8988T (cell line): ENCODE measurements at regions not wholly inside any gene's neighbourhood (a gene's known extent, or its start where the extent isn't known, plus 50 kb on each side); places are given as distances from the start of the nearest gene placed in this dataset.

Experiments
- DNase-seq: peaks from one replicate; pipeline ENCODE4 v3.0.0; 2011

DNA sequence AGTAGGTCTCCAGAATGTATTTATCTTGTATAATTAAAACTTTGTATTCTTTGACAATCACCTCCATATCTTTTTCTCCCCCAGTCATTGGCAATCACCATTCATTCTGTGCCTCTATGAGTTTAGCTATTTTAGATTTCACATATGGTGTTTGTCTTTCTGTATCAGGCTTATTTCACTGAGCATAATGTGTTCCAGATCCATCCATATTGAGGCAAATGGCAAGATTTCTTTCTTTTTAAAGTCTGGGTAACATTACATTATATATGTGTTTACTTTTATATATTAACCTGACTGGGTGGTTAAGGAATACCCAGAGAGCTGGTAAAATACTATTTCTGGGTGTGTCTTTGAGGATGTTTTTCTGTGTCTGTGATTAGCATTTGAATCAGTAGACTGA, 486.6 kb downstream of the SQOR start:
- DNase-seq: no peak

DNA sequence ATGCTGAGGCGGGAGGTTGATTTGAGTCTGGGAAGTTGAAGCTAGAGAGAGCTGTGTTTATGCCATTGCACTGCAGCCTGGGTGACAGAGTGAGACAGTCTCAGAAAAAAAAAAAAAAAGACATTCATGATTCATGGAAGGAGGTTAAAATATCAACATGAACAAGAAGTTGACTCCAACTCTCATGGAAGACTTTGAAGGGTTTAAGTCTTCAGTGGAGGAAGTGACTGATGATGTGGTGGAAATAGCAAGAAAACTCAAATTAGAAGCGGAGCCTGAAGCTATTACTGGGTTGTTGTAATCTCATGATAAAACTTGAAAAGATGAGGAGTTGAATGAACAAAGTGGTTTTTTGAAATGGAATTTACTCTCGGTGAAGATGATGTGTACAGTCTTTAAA, 491.8 kb downstream of the SQOR start:
- no peak for DNase-seq

DNA sequence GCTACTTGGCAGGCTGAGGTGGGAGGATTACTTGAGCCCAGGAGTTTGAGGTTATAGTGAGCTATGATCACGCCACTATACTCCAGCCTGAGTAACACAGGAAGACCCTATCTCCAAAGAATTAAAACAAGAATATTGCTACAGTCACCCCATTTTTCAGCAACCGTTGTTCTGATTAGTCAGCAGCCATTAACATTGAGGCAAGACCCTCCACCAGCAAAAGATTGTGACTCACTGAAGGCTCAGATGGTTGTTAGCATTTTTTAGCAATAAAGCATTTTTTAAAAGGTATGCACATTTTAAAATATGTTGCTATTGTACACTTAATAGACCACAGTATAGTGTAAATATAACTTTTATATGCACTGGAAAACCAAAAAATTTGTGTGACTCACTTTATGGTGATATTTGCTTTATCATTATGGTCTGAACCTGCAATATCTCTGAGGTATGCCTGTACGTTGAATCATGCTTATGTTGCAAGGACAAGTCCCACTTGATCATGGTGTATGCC, 492.6 kb downstream of the SQOR start:
- DNase-seq: no peak

DNA sequence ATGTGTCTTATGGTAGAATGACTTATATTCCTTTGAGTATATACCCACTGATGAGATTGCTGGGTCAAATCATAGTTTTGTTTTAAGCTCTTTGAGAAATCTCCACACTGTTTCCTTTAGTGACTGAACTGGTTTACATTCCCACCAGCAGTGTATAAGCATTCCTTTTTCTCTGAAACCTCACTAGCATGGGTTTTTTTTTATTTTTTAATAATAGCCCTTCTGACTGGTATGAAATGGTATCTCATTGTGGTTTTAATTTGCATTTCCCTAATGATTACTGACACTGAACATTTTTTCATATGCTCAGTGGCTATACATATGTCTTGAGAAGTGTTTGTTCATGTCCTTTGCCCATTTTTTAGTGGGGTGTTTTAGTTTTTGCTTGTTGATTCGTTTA, 494.3 kb downstream of the SQOR start:
- no peak for DNase-seq

DNA sequence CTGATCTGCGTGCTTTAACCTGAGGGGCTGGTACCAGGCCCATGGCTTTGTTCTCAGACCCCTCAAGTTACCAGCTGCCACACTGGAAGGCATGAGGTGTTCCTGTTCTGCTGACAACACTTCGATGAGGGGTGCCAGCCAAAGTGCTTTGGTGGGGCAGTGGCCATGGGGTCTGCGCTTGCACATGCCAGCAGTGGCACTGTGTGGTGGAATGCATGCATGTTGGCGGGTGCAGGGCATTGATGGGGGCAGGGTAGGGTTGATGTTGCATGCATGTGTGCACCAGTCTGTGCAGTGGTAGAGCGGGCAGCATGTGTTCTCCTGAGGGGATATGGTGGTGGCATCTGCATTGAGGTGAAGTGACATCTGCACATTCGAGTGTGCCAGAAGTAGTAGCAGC, 497.0 kb downstream of the SQOR start:
- DNase-seq: no peak

DNA sequence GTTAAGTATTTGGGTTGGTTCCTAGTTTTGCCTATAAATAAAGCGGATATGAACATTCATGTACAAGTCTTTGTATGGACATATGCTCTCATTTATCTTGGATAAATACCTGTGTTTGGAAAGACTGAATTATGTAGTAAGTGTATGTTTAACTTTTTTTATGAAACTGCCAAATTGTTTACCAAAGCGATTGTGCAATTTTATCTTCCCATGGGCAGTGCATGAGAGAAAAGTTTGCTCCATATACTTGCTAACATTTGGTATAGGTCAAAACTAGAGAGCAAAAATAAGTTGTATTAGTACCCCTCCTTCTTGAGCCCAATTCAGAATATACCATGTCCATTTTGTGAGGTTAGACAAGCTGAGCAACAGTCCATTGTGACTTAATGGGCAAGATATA, 502.6 kb downstream of the SQOR start:
- no peak for DNase-seq

DNA sequence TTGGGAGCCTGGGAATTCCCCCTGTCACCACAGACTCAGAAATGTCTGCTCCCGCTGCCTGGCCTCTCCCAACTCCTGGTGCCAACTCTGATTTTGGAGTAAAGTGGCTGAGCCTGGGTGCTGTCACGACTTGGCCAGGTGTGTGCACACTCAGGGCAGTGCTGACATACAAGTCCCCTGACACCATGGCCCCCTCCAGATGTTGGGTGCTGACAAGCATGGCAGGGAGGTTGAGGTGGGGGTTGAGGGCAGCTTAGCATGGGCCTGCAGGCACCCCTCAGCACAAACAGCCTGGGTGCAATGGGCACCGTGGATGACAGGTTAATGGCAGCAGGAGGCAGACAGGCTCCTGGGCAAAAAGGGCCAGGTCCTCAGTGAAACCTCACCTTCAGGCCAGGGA, 511.2 kb downstream of the SQOR start:
- no peak for DNase-seq

DNA sequence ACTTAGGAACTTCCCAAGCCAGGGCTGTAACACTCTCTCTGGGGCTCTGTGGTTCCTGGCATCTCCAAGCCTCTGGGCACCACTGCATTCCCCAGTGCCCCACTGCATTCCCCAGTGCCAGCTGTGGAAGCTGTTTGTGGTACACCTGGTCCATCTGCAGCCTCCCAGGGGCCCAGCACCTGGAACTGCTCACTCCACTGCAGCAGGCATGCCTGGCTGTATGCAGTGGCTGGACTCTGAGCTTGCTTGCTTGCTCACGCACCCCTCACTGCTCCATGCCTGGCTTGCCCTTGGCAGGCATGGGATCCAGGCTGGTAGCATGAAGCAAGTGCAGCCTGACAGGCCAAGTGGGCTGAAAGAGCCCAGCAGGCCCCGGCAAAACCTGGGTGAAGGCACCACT, 512.1 kb downstream of the SQOR start:
- DNase-seq: no peak

DNA sequence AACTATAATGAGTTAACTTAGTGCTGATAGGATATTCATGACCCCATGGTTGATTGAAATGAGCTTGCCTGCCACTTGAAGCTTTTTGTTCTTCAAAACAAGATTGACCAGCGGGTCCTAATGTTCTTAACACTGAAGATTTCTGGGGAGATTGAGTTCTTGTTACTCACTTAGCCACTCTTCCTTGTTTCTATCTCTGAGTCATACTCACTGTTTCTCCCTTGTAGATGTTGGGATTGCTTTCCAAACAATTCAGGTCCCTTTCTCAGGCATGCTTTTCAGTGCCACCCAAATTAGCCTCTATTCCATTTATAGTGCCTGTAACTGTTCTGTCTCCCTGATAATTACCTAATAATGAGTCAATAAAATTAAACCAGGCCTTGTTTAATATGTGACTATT, 517.0 kb downstream of the SQOR start:
- no peak for DNase-seq

DNA sequence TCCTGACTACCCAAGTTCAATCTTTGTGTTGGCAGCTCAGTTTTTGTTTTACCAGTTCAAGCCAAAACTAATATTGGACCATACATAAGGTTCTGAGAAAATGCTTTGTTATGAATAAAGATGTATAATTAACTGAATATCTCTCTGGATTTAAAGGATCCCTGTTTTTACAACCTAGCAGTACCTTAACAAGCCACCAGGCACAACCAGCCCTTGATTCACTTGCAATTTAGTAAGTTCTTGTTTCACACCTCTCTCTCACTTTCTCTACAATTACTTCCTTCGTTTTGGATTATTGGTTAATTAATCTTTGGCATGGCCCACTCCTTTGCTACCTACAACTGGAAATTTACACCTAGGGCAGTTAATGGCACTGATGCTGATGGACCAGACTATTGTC, 531.9 kb downstream of the SQOR start:
- no peak for DNase-seq

DNA sequence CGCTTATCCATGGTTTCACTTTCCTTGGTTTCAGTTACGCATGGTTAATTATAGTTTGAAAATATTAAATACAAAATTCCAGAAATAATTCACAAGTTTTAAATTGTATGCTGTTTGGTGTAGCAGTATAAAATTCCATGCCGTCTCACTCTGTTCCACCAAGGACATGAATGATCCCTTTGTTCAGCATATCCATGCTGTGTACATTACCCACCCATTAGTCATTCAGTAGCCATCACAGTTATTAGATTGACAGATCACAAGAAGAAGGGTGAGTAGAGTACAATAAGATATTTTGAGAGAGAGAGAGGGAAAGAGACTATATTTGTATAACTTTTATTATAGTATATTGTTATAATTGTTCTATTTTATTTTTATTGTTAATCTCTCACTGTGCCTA, 535.5 kb downstream of the SQOR start:
- DNase-seq: no peak

DNA sequence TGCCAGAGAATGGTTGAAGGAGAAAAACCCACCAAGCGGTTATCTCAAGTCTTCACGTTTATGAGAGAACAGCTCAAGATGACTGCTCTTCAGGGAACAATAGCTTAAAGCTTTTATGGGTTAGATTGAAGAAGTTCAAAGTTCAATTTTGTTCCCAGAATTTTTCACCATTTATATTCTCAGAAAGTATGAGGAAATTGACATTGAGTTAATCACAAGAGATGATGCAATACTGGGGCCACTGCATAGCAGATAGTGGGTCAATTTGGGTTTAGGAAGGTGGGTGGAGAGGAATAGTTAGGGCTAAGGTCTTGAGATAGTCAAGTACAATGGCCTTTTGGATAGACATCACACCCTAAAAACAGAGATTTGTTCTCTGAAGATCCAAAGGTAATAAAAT, 539.3 kb downstream of the SQOR start:
- no peak for DNase-seq

DNA sequence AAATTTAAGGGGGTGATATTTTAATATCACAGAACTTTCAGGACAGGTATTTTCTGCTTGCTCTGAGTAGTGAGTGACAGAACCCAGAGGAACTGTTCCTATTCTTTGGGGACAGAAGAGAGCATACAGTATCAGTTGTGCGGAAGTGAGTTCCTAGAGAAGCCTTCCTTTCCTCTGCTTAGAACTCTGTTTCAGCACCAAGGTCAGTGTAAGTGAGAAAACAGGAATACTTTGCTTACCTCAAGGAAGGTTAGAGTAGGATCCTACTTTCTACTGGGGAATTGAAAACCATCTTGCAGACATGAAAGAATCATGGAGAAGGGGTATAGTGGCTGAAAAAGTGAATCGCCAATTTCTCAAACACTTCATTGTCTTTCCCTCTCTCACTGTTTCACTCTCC, 542.4 kb downstream of the SQOR start:
- no peak for DNase-seq

DNA sequence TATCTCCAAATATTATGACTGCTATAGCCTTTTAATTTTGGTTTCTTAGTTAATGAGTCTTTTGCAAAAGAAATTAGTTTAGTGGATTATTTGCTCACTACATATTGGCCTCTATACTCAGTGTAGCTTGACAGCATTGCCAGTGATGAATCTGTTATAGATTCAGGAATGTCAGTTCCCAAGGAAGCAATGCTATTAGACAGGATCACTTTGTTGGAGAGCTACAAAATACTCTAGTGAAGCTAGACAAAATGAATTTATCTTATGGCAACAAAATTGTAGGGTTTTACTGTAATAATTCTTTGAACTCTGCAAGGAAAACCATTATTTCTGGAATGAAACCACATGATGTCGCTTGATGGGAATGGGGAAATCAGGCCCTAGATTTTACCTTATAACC, 543.3 kb downstream of the SQOR start:
- no peak for DNase-seq

DNA sequence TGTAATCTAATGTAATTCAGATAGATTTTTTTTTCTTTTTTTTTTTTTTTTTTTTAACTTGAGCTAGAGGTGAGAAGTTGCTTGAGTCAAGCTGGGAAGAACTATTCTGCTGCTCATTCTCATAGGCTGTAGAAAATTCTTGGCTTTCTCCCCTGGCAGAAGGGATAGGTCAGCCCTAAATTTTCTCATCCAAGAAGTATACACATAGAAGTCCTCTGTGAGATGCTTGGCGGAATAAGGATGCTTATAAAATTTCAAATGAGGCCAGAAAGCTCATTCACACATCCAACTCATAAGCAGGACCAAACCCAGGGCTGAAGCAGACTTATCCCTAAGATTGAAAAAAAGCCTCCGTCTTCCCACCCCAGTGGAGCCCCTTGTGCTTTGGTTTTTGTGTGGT, 572.5 kb downstream of the SQOR start:
- DNase-seq: no peak

DNA sequence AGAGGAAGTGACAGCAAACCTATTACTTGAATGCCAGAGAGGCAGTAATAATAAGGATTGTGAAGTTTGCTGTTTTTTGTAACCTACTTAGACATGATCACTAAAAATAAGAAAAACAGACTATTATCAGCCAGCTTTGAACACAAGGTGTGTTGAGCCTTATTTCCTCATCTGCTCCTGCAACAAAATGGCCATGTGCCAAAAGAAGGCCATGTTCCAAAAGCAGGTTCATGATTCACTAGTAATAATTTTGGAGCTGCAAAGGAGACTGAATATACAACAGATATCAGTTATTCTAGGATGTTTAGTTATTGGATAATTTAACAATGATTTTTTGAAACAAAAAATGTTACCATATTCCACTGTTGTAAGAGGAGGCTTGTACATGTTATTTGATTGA, 578.7 kb downstream of the SQOR start:
- no peak for DNase-seq

DNA sequence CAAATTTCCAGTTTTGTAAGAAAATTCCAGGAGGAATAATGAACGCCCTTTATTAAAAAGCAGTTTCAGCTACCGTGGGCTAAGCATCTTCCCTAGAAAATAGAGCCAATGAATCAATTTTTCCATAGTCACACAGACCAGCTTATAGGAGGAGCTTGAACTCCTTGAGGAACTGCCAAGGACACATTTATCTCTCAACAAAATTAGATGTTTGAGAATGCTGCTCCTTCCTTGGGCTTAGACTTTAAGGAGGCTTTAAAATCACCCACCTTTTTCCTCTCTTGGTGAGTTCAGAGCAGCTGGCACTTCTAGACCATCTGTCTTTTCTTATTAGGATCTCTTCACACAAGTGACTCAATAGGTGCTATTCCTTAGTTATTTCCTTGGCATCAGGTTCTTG, 588.0 kb downstream of the SQOR start:
- no peak for DNase-seq

DNA sequence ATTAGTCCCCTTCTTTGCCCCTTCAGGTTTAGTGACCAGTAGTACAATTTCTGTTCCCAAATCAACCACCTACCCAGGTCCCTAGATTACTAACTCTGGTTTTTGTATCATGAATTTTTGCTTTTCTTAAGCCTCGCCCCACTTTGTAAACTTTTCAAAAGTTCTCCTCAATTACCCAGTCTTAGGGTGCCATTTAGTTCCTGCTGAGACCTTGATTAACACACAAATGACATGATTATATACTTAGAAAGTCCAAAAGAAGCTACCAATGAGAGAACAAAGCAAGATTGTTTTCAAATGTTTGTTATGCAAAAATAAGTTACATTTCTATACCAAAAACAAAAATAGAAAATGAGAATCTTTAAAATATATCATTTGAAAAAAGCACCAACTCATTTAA, 594.4 kb downstream of the SQOR start:
- DNase-seq: no peak

DNA sequence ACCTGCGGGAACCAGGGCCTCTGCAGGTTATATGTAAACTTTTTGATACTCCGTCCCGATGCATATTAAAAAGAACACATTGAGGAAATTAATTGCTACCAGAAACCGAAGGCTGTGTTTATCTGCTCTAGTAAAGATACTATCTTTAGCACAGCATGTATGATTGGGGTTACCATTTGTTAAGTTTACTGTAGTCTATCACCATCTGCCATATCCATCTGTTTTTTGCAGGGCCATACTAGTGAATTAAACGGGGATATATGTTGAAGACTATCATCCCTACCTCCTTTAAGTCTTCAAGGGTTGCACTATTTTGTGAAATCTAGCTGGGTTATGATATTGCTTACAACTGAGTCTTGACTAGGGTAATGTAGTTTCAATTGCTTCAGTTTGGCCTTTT, 597.0 kb downstream of the SQOR start:
- DNase-seq: no peak

DNA sequence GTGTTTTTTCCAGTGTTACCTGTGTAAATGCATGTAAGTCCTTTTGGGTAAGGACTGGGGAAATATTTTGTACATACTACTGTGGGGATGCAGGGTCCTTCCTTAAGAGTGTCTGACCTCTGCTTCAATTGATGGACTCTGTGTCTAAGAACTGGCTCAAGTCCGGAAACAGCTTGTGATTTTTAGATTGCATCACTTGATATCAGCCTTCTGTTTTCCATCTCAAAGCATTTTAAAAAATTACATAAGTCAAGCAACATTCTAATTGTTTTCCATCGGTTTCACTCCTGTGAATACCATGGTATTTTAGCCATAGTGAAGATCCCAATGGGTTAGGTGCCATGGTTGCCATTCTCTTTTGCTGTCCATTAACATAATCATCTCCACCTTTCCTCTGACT, 597.6 kb downstream of the SQOR start:
- no peak for DNase-seq

DNA sequence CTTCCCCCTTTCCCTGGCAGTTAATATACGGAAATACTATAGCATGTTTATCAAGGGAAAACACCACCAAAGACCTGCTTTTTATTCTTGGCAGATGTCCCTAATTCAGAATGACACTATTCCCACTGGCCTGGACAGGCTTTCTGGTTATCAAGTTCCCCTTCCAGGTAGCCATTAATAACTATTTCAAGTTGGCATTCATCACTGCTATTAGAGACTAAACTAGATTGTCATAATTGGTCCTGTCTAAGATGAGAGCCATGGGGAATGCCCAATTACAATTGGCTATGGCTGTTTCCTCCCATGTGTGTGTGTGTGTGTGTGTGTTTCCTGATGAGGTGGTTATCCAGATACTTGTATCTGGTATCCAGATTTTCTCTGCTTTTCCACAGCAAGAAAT, 608.1 kb downstream of the SQOR start:
- no peak for DNase-seq

DNA sequence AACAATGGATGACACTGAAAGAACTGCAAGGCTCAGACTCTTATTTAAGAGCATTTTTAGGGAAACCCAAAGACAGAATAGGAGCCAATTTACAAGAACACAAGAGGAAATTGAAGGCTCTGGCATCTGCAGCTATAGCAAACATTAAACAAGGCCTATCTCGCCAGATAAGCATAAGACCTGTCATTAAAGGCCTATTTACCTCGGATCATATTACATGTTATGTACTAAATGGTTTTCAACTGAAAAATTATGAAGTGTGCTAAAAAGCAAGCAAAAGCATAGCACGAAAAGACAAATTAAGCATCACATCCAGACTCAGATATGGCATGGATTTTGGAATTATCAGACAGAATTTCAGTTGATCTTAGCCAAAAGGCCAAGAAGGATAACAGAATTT, 617.1 kb downstream of the SQOR start:
- no peak for DNase-seq

DNA sequence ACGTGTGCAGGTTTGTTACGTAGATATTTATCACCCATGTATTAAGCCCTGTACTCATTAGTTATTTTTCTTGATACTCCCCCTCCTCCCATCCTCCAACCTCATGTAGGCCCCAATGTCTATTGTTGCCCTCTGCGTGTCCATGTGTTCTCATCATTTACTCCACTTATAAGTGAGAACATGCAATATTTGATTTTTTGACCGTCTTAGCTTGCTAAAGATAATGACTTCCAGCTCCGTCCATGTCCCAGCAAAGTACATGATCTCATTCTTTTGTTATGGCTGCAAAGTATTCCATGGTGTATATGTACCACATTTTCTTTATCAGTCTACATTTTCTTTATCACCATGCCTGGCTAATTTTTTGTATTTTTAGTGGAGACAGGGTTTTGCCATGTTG, 623.2 kb downstream of the SQOR start:
- no peak for DNase-seq

DNA sequence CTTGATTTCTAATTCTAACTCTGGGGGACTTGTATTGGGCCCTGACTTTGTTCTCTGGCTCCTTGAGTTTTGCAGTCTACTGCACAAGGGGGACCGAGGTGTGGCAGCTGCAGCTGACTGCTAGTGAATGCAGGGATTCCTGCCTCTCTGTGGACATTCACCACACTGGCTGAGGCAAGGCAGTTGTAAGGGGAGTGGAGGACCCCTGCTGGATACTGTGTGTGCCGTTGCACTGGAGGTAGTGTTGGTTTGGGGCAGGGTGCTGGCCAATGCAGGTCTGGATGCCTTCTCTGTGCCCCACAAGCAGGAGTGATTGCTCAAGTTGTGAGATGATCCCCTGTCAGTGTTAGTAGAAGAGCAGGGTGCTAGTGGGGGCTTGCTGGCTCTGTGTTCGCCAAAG, 626.1 kb downstream of the SQOR start:
- DNase-seq: no peak

DNA sequence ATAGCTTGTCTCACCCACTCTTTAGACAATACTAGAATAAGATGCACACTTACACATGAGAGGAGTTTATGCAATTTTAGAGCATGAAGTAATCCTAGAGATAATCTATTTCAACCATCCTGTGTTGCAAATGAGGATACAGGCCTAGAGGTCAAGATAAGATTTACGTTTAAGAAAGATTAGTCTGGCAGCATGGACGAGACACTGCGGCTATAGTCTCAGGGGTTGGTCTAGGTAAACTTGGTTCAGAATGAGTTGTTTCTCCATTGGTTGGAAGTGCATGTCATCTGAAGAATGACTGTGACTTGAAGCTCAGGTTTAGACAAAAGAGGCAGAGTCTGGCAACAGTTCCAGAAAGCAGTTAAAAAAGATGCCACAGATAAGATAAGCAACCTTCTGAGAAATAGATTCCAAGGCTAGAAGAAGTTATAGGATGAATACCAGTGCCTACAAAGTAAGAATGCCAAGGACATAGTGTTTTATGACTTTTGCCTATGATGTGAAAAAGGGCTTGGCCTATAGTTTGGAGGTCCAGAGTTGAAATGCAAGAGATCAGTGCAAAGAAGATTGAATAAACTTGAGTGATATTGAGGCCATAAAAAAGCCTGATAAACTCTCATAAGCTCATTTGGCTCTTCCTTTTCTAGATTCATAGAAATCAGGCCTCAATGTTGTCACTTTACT, 631.0 kb downstream of the SQOR start:
- DNase-seq: no peak

DNA sequence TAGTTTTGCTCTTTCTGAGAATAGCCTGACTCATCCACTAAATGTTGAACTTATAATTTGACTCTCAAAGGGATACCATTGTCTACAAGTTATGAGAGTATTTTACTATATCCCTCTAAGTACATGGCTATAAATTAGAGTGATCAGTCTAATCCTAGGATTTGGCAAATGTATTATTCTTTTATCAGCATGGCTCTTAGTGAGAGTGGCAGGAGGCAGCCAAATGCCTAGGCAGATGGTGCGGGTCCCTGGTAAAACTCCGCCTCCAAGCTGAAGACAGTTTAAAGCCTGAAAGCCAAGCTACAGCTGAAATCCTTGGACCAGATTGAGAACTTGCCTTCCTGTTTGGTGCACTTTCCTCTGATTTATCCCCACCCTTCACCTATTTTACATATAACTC, 631.8 kb downstream of the SQOR start:
- DNase-seq: no peak
